Sigmoid colon (tissue), 6 donors: ENCODE measurements at regions not wholly inside any gene's neighbourhood (a gene's known extent, or its start where the extent isn't known, plus 50 kb on each side); places are given as distances from the start of the nearest gene placed in this dataset.

ENCODE experiments used
- DNase-seq: peaks from one replicate; pipeline ENCODE4 v3.0.0-alpha.2; 2019
- H3K27ac ChIP-seq, 4 donors: fragments of 200-600 bp; sonication (generic); one replicate each; pipeline ENCODE4 v1.5.1; 2016 to 2019; ENCODE audit warnings: mild to moderate bottlenecking in 1 of 4
- H3K27me3 ChIP-seq, 3 donors: fragments of 200-600 bp; sonication (generic); one replicate each; pipeline ENCODE4 v1.5.1; 2019; ENCODE audit warnings: mild to moderate bottlenecking in 1 of 3
- H3K36me3 ChIP-seq, 4 donors: fragments of 200-600 bp; sonication (generic); one replicate each; pipeline ENCODE4 v1.5.1; 2016 to 2019
- H3K4me1 ChIP-seq, 4 donors: fragments of 200-600 bp; sonication (generic); one replicate each; pipeline ENCODE4 v1.5.1; 2017 to 2019
- H3K4me3 ChIP-seq, 4 donors: fragments of 200-600 bp; sonication (generic); one replicate each; pipeline ENCODE4 v1.5.1; 2017 to 2019; ENCODE audit warnings: mild to moderate bottlenecking in 2 of 4, moderate library complexity in 1 of 4
- H3K9me3 ChIP-seq, 4 donors: fragments of 200-600 bp in 3 of 4; sonication (generic) in 3 of 4; one replicate each; pipeline versions ENCODE4 v1.5.1 to v1.6.1; 2013 to 2019
- CTCF ChIP-seq, 4 experiments: fragments of 450-650 bp in 3 of 4; fragments of 200-600 bp in 1 of 4; IDR thresholded peaks; one replicate each; pipeline ENCODE4 v1.5.1; 2016 to 2019; ENCODE audit warnings: antibody characterized with exemption in 4 of 4, mild to moderate bottlenecking in 3 of 4, moderate library complexity in 2 of 4
- EP300 ChIP-seq, 4 donors: sonication (generic); formaldehyde crosslinking; IDR thresholded peaks; one replicate each; pipeline ENCODE4 v1.6.1; 2017; ENCODE audit warnings: antibody characterized with exemption in 4 of 4
- POLR2A ChIP-seq, 2 donors: fragments of 450-650 bp; IDR thresholded peaks; one replicate each; pipeline ENCODE4 v1.6.1; 2016; ENCODE audit warnings: antibody characterized with exemption in 2 of 2, mild to moderate bottlenecking in 2 of 2, moderate library complexity in 2 of 2
- POLR2AphosphoS5 ChIP-seq, 4 donors: sonication (generic); formaldehyde crosslinking; IDR thresholded peaks; one replicate each; pipeline ENCODE4 v1.6.1; 2017; ENCODE audit warnings: antibody characterized with exemption in 4 of 4
- WGBS, 2 donors: extraction: QIAGEN DNeasy Blood & Tissue Kit; methylation state at CpG; one replicate each; pipeline ENCODE4 v1.1.7; 2013; 5-methylcytosine and 5-hydroxymethylcytosine counted together
- intact Hi-C: fragments of 100-400 bp; cut with DNase I; formaldehyde crosslinking; loops from one replicate; pipeline ENCODE4 v1.15.1; 2023
- donor health status: healthy with polysubstance abuse.
- donor health status: healthy.

- intact Hi-C loops = no loop called here
- Histone ChIP-seq H3K36me3 (no peaks in the 10 kb centered on the region), H3K27me3 (no peaks in the 10 kb centered on the region), H3K4me1 (peaks cover 0 to 8% (median 2%) of the 10 kb centered on the region in 4 donors), H3K4me3 (no peak overlapping the region), H3K9me3 (no peaks in the 10 kb centered on the region), H3K27ac (no peak overlapping the region)
- 93 to 96% methylated on average over 24 of the region's 24 CpGs for WGBS, 2 donors
- TF ChIP-seq EP300 (IDR thresholded peaks at IDR 0.05) = no peak
- TF ChIP-seq POLR2A (IDR thresholded peaks at IDR 0.05) = no peak
- TF ChIP-seq POLR2AphosphoS5 (IDR thresholded peaks at IDR 0.05) = no peak
- no peak for TF ChIP-seq CTCF (IDR thresholded peaks at IDR 0.05)
- no peak for DNase-seq
Observed at GRCh38 chr6:168217216-168217879, 102.2 kb downstream of the DACT2 start.

- intact Hi-C loops = no loop called here
- no peaks in the 10 kb centered on the region for H3K27me3 ChIP-seq
- WGBS, 2 donors = 73 to 86% methylated on average over 16 of the region's 16 CpGs
- TF ChIP-seq POLR2AphosphoS5 (IDR thresholded peaks at IDR 0.05) = no peak
- no peak for TF ChIP-seq POLR2A (IDR thresholded peaks at IDR 0.05)
- no peak for TF ChIP-seq EP300 (IDR thresholded peaks at IDR 0.05)
- no peak for TF ChIP-seq CTCF (IDR thresholded peaks at IDR 0.05)
- no peak for DNase-seq
- H3K4me1 ChIP-seq = peaks cover 0 to 8% (median 2%) of the 10 kb centered on the region in 4 donors
- no peak overlapping the region for H3K4me3 ChIP-seq
- no peak overlapping the region for H3K27ac ChIP-seq
- no peaks in the 10 kb centered on the region for H3K9me3 ChIP-seq
- H3K36me3 ChIP-seq = no peaks in the 10 kb centered on the region
Observed at GRCh38 chr6:168216751-168217191, 102.8 kb downstream of the DACT2 start.

GRCh38 chr6:168216117-168216516 is 103.5 kb downstream of the DACT2 start:
- intact Hi-C loops = no loop called here
- TF ChIP-seq EP300 (IDR thresholded peaks at IDR 0.05) (no peak), POLR2A (IDR thresholded peaks at IDR 0.05) (no peak), CTCF (IDR thresholded peaks at IDR 0.05) (no peak), POLR2AphosphoS5 (IDR thresholded peaks at IDR 0.05) (no peak)
- no peak for DNase-seq
- H3K4me3 ChIP-seq = no peak overlapping the region
- peaks cover 0 to 8% (median 2%) of the 10 kb centered on the region in 4 donors for H3K4me1 ChIP-seq
- WGBS, 2 donors = 64 to 77% methylated on average over 6 of the region's 6 CpGs
- no peaks in the 10 kb centered on the region for H3K36me3 ChIP-seq
- no peaks in the 10 kb centered on the region for H3K27me3 ChIP-seq
- no peaks in the 10 kb centered on the region for H3K9me3 ChIP-seq
- H3K27ac ChIP-seq = no peak overlapping the region

GRCh38 chr6:168215121-168215808 is 104.3 kb downstream of the DACT2 start:
- intact Hi-C loops = no loop called here
- Histone ChIP-seq H3K27me3 (no peaks in the 10 kb centered on the region), H3K27ac (no peak overlapping the region), H3K4me1 (peaks cover 0 to 8% (median 2%) of the 10 kb centered on the region in 4 donors), H3K36me3 (no peaks in the 10 kb centered on the region), H3K9me3 (no peaks in the 10 kb centered on the region), H3K4me3 (no peak overlapping the region)
- 70 to 83% methylated on average over 23 of the region's 23 CpGs for whole genome bisulfite sequencing, 2 donors
- TF ChIP-seq POLR2AphosphoS5 (IDR thresholded peaks at IDR 0.05) (no peak), EP300 (IDR thresholded peaks at IDR 0.05) (no peak), POLR2A (IDR thresholded peaks at IDR 0.05) (no peak), CTCF (IDR thresholded peaks at IDR 0.05) (no peak)
- DNase-seq = no peak
